NCI-H524 treated with DMSO at 0.1 percent for 48 hours (cell line): ENCODE measurements at regions not wholly inside any gene's neighbourhood (a gene's known extent, or its start where the extent isn't known, plus 50 kb on each side); places are given as distances from the start of the nearest gene placed in this dataset.

Experiments used
- DNase-seq: peaks from one replicate; lab custom pipeline; 2025; lab: John Stamatoyannopoulos, UW

DNA sequence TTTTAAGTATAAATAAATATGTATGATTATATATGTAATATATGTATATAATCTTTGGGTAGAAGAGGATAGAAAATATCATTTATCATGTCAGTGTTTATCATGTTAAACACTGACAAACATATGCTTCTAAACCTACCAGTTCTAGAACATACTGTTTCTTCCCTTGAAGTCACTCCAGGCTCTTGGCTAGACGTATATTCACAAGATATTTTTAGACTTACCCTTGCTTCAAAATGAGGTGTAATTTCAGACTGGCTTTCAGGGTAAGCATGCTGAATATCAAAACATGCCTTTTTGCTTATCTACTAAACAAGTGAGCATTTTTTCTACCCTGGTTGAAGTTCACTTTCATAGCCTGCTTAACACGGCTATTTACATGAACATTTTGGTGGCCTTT lies 642.4 kb upstream of the PKDCC start:
- DNase-seq: no peak

GRCh38 chr2:41409328-41409727 lies 638.5 kb upstream of the PKDCC start:
- DNase-seq: no peak

GRCh38 chr2:41410011-41410410 lies 637.8 kb upstream of the PKDCC start:
- no peak for DNase-seq

DNA sequence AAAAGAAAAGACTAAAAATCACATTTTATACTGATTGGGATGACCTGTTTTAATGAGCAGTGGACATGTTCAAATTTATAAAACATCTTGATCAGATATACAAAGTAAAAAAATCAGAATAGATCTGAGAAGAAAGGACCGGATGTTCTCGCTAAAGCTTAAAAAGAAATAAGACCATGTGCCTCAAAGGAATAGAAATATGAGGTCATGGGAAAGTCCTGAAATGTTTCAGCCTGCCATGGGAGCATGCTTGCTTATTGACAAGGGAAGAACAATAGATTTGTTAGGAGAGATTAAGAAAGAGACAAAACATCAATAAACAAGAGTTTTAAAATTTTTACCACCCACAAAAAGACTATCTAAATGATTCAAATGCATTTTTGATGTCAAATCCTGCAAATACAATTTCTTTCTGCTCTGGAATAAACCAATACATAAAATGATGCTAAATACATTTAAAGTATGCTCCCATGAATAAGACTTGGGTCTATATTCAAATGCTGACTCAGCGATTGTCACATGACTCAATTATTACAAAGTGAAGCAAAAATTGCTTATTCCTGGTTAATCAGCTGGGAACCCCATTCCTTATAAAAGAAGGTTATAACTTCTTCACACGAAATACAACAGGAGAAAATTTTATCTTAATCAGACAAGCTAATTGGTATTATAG lies 633.9 kb upstream of the PKDCC start:
- no peak for DNase-seq

DNA sequence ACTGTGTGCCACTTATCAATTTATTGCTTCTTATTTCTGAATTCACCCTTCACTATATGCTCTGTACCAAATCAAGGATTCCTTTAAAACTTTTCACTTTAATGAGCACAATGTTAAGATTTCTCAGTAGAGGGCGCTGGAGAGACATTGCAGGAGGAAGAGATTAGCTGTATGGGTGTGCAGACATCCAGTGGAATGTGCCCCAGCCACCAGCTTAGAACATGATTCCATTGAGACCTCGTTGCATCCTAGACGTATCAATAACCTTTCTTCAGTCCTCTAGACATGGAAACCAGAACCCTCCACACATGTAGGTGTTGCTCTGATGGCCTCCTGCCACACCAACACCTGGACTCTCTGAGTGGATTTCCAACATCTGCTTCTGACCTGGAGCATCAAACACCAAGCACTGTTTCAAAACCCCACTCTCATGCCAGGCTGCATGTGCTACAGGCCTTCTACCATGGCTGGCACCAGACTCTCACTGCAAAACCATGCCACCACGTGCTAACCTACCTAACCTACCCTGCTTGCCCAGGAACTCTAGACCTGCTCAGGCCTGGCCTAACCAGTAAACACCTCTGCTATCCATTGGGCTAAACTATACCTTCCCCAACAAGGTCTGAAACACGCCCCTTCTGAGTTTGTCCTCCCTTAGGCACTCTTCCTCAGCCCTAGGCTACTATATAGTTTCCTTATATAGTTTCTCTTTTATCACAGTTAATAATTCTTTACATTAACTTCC lies 633.2 kb upstream of the PKDCC start:
- DNase-seq: peak; percentile 37

- no peak for DNase-seq
Observed at GRCh38 chr2:41417511-41417910, 630.3 kb upstream of the PKDCC start.

- no peak for DNase-seq
Observed at GRCh38 chr2:41420219-41420618, 627.6 kb upstream of the PKDCC start.

DNA sequence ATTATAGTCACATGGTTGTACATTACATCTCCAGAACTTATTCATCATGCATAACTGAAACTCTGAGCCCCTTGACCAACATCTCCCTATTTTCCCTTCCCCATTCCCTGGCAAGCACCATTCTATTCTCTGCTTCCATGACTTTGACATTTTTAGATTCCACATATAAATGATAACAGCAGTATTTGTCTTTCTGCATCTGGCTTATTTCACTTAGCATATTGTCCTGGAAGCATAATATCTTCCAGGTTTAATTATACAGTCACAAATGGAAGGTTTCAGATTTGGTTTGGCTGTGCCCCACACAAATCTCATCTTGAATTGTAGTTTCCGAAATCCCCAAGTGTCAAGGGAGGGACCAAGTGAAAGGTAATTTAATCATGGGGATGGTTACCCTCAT lies 626.9 kb upstream of the PKDCC start:
- no peak for DNase-seq

- DNase-seq: no peak
Observed at GRCh38 chr2:41431756-41432155, 616.1 kb upstream of the PKDCC start.

DNA sequence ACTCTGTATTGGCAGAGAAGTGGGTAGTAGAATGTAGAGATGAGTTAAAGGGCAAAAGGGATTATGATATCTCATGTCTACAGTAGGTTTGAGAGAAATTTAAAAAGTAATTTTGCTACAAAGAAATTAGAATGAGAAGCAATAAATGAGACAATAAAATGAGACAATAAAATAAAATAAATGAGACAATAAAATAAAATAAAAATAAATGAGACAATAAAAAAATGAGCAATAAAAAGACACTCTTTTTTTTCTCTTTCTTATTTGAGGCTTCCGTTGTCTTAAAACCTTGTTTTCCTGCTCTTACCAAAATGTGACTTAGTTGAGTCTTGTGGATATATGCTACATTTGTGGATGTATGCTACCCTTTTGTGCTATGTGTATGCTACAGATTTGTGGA lies 615.4 kb upstream of the PKDCC start:
- DNase-seq: no peak

GRCh38 chr2:41434991-41435390 lies 612.8 kb upstream of the PKDCC start:
- DNase-seq: no peak

DNA sequence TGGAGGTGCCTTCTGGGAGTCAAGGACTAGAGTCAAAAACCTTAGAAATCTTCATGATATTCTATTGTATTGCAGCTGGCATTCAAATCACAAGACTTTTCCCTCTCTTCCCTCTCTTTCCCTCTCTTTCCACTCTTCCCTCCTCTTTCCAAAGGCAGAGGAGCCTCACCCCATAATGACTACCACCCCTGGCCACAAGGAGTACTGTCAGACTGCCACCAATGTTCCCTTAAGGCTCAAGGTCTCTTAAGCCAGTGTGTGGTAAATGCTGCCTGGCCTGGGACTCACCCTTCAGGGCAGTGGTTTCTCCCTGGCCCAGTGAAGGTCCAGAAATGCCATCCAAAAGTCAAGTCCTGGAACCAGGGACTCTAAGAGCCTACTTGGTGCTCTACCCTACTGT lies 605.9 kb upstream of the PKDCC start:
- no peak for DNase-seq

- DNase-seq: no peak
Observed at GRCh38 chr2:41445865-41446264, 602.0 kb upstream of the PKDCC start.

DNA sequence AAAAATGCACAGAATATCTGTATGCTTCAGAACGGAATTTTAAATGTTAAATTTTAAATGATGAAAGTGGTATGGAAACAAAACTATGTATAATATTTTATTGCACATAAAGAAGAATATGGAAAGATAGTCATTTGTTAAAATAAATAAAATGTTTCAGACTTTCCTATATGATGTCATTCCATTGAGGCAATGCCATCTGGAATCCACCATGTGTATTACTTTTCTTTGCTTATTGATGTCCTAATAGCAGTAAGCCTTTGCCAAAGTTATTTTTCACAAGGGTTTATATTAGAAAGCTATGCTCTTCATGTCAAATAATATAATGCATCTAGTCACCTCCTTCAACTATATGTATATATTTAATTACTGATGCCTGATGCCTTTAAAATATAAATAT lies 601.6 kb upstream of the PKDCC start:
- no peak for DNase-seq

GRCh38 chr2:41448221-41448620 lies 599.6 kb upstream of the PKDCC start:
- DNase-seq: no peak

DNA sequence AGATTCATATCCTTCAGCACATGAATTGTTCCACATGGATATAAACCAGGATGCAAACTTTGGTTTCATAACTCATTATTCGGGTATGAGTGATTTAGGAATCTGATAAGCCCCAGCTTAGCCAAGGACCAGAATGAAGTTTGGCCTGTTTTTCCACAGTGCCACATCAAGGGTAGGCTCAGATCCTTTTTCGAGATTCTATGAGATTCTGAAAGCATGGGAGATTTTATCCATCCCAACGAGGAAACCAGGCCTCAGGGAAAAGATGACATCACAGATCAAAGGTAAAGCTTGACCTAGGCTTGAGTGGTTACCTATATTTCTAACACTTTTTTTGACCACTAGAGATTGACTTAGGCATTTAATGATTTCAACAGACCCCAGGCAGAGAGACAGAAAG lies 590.8 kb upstream of the PKDCC start:
- no peak for DNase-seq

DNA sequence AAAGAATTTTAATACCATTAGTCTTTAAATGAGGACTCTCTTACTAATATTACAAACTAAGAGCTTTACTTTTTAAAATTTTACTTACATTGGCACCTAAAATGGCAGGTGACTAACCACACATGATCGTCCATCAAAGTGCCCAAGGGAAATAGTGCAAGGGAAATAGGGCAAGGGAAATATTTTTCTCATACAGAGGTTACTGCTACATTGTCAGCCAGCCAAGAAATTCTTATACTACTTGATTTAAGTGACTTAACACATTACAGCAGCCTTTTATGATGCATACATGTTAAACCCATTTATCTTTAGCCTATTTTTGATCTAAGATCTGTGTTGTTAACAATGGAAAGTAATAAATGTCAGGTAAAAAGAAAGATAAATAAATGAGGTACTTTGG lies 587.2 kb upstream of the PKDCC start:
- no peak for DNase-seq

GRCh38 chr2:41464395-41464794 lies 583.4 kb upstream of the PKDCC start:
- DNase-seq: no peak

DNA sequence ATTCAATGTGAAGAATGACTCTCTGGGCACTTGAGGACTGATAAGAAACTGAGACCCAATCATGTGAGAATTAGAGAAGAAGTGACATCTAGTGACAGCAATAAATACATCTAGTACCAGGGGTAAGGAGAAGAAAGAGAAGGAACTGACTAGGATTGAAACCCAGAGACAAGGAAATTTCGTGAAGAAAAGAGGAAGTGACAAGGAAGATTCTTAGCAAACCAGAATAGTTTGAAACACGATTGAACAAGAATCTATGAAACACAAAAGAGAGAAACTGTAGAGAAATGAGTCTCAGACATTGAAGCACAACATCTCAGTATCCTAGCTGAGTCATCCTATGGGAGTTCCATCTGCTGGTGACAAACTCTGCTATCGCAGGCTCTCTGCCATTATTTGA lies 571.9 kb upstream of the PKDCC start:
- DNase-seq: no peak

- no peak for DNase-seq
Observed at GRCh38 chr2:41482659-41483058, 565.2 kb upstream of the PKDCC start.

DNA sequence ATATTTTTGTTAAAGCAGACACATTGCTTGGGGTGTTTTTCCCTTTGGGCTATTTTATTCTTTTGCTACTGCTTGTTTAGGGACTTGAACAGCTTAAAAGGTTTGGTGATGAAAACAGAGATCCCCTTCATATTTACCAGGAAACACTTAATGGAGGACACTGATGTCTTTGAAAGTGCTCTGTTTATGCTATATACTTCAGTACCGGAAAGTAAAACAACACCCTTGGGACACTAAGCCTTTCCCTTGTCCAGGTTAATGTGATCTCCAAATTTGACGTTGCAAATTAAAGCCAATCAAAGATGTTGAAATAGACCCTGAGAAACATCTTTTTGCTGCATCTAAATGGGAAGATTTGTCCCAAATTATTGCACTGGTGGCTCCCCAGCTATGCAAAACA lies 564.6 kb upstream of the PKDCC start:
- DNase-seq: no peak

DNA sequence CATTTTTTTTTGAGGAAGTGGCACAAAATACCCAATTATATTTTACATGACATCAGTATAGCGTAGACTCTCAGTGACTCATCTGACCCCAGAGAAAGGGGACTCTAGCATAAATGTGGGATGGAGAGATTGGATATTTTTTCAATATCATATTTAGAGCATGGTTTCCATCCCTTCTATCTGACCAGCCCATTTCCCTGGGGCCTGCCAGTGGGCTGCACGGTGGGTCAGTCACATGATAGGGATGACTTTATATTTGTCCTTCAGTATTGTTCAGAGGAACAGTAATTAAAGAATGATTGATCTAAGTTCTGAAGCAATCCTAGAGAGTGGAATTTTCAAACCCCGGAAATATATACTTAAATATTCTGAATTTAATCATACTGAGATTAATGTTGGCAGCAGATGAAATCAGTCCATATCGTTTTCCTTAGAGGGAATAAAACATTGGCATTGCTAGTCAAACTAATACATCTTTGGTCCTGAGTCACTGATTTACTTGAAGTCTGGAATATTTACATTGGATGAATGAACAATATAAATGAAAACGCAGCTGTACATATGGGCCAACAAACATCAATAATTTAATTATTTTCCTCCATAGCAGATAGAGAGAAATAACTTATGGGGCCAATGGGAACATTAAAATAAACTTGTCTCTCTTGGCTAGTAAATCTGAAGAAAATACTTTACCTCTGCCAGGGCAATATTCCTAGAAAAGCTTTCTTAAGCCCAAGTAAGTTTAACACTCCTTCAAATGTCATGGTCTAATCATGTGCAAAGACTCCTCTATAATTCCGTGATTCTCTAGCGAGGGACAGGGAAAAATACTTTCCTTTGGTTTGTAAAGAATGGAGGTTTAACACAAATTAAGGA lies 563.6 kb upstream of the PKDCC start:
- no peak for DNase-seq

DNA sequence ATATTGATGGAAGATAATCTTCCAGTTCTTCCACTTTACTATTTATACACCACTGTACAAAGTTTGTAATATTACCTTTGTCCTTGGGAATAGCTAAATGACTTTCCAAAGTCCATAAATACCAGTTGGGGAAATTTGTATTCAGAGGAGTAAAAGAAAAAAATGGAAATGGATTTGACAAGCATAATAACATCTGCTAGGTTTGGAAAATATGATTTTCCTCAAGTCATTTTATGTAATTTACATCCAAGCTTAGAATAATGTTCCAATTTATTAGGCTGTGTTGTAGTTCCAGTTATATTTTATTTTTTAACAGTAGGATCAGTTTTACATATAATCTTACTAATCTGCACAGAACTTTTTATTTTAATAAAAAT lies 563.0 kb upstream of the PKDCC start:
- DNase-seq: no peak
